ENCODE measurements at regions not wholly inside any gene's neighbourhood (a gene's known extent, or its start where the extent isn't known, plus 50 kb on each side); places are given as distances from the start of the nearest gene placed in this dataset.

DNA sequence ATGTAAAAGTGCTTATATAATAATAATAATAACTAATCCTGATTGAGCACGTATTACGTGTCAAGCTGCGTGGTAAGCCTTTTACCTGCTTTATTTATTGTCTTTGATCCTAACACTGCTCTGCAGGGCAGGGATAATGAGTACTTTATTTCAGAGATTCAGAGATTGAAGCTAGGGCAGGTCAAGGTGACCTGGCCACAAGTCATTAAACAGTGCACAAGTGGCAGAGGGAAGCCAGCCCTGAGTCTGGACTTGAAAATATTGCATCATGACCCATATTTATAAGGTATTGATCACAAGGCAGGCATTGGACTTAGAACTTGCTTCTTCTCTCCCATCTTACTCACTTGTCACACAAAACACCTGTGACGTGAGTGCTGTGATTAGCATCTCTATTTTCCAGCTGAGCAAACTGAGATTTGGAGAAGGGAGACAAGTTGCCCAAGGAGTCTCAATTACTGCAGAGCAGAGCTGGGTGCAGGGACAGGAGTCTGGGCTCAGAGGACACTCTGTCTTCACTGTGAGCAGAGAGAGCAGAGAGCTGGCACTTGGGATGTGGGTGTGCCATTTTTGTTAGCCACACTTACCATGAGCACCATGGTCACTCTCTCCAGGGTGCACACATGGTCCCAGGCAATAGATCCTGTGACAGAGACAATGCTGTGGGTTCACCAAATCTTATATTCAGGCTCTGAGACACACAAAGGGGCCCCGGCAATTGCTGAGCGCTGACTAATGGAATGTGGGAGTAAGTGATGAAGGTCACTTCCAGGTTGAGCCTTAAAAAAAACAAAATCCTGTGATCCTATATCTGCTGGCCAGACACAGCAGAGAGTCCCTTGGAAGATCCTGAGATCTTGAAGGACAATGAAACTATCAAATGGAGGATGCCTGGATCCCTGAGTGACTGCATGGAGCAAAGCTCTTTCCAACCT, 113.2 kb upstream of the MED13L start:
- H2BK20ac ChIP-seq (ENCODE audit: low read depth, low read length, poor library complexity, severe bottlenecking) = no peak overlapping the region
- H3K27me3 ChIP-seq (ENCODE audit: insufficient read depth, low read length) = no peaks in the 10 kb centered on the region
- TF ChIP-seq, protein P1, sequence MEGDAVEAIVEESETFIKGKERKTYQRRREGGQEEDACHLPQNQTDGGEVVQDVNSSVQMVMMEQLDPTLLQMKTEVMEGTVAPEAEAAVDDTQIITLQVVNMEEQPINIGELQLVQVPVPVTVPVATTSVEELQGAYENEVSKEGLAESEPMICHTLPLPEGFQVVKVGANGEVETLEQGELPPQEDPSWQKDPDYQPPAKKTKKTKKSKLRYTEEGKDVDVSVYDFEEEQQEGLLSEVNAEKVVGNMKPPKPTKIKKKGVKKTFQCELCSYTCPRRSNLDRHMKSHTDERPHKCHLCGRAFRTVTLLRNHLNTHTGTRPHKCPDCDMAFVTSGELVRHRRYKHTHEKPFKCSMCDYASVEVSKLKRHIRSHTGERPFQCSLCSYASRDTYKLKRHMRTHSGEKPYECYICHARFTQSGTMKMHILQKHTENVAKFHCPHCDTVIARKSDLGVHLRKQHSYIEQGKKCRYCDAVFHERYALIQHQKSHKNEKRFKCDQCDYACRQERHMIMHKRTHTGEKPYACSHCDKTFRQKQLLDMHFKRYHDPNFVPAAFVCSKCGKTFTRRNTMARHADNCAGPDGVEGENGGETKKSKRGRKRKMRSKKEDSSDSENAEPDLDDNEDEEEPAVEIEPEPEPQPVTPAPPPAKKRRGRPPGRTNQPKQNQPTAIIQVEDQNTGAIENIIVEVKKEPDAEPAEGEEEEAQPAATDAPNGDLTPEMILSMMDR (conservative IDR thresholded peaks at IDR 0.05) = no peak
- Mint-ChIP-seq H3K4me1 (peaks cover 2 to 3% of the 10 kb centered on the region in 2 experiments; a peak in 3 of 4 replicates), H3K27me3 (ENCODE audit: low read depth) (no peaks in the 10 kb centered on the region), H3K27ac (no peak overlapping the region), H3K36me3 (ENCODE audit: insufficient read depth in 1 of 3, low read depth in 3 of 3) (no peaks in the 10 kb centered on the region; a peak in 2 of 7 replicates), H3K9me3 (peaks cover 0 to 3% of the 10 kb centered on the region in 2 experiments; a peak in 2 of 5 replicates), H3K4me3 (no peak overlapping the region)
- no peak overlapping the region for H2BK15ac ChIP-seq (ENCODE audit: low read depth, low read length)
- H3K79me2 ChIP-seq (ENCODE audit: insufficient read depth, low read length) = no peaks in the 10 kb centered on the region
- no peak overlapping the region for H3K9ac ChIP-seq (ENCODE audit: extremely low read depth, insufficient read length, low read length)
- no peak for DNase-seq
- H3K79me1 ChIP-seq (ENCODE audit: insufficient read depth, low read depth, low read length, poor library complexity, severe bottlenecking) = no peaks in the 10 kb centered on the region
- H3K27ac ChIP-seq (ENCODE audit: insufficient read length, low read depth, low read length) = no peak overlapping the region
- H3K23me2 ChIP-seq (ENCODE audit: insufficient read length, low read depth, low read length, poor library complexity, severe bottlenecking) = no peaks in the 10 kb centered on the region
- H3K56ac ChIP-seq (ENCODE audit: insufficient read length, low read depth, low read length) = no peak overlapping the region
- no peak overlapping the region for H3T11ph ChIP-seq (ENCODE audit: low read length)
- no peaks in the 10 kb centered on the region for H3K9me3 ChIP-seq (ENCODE audit: control insufficient read depth, low read depth, low read length)
- WGBS (ENCODE audit: extremely low coverage, insufficient read length, low lambda C conversion rate) = no CpG with 5 or more reads among the region's 6 CpGs
- no peak overlapping the region for H3K4ac ChIP-seq (ENCODE audit: low read depth, low read length)
- H3K14ac ChIP-seq (ENCODE audit: insufficient read depth, low read length) = no peak overlapping the region
- H2BK120ac ChIP-seq (ENCODE audit: low read depth, low read length, poor library complexity, severe bottlenecking) = no peak overlapping the region
- H3K18ac ChIP-seq (ENCODE audit: insufficient read length, low read depth, low read length) = no peak overlapping the region
- peaks cover 3% of the 10 kb centered on the region; the same call in 1 of the 2 replicates for H3K4me1 ChIP-seq (ENCODE audit: insufficient read depth, low read length)
- no peak overlapping the region for H3K23ac ChIP-seq (ENCODE audit: insufficient read length, low read depth, low read length)
- no peak overlapping the region for H2BK5ac ChIP-seq (ENCODE audit: insufficient read length, low read length)
- no peak overlapping the region for H2AK5ac ChIP-seq (ENCODE audit: insufficient read length, low read length)
- H2AFZ ChIP-seq (ENCODE audit: low read length) = no peak overlapping the region
- no peak overlapping the region for H4K5ac ChIP-seq (ENCODE audit: insufficient read length, low read depth, low read length)
- H2BK12ac ChIP-seq (ENCODE audit: insufficient read length, low read depth, low read length) = no peak overlapping the region
- no peak overlapping the region for H3K4me2 ChIP-seq (ENCODE audit: insufficient read depth, insufficient read length, low read length)
- H4K20me1 ChIP-seq (ENCODE audit: control insufficient read depth, insufficient read depth, insufficient read length) = no peaks in the 10 kb centered on the region
- H4K91ac ChIP-seq (ENCODE audit: insufficient read length, low read depth, low read length) = no peak overlapping the region
- no peak overlapping the region for H4K8ac ChIP-seq (replicated peaks; ENCODE audit: insufficient read length, low read depth, low read length)
